Right lobe of liver (tissue), 4 donors: ENCODE measurements at regions not wholly inside any gene's neighbourhood (a gene's known extent, or its start where the extent isn't known, plus 50 kb on each side); places are given as distances from the start of the nearest gene placed in this dataset.

Source experiments
- CTCF ChIP-seq, 4 donors: fragments of 200-600 bp in 3 of 4; fragments of 450-650 bp in 1 of 4; IDR thresholded peaks; one replicate each; pipeline versions ENCODE4 v1.5.1 to v1.8.0; 2016 to 2022; ENCODE audit warnings: antibody characterized with exemption in 4 of 4, mild to moderate bottlenecking in 2 of 4
- POLR2A ChIP-seq: fragments of 450-650 bp; IDR thresholded peaks from one replicate; pipeline ENCODE4 v1.6.1; 2017; ENCODE audit warnings: antibody characterized with exemption, mild to moderate bottlenecking
- donor health status: DM: no; HTN: no; CAD: no.
- donor health status: DM: no; HTN: no; CAD: no.
- donor health status: DM: no; HTN: yes; CAD: no.

- no peak for TF ChIP-seq CTCF (IDR thresholded peaks at IDR 0.05)
- no peak for TF ChIP-seq POLR2A
These were observed 1160.8 kb upstream of the B3GALT2 start for GRCh38 chr1:194347200-194347599.
